HUES64 (cell line): ENCODE measurements at regions not wholly inside any gene's neighbourhood (a gene's known extent, or its start where the extent isn't known, plus 50 kb on each side); places are given as distances from the start of the nearest gene placed in this dataset.

Experiments
- H3K27ac ChIP-seq: 2 replicates; pipeline ENCODE4 v1.7.0; 2013; ENCODE audit warnings: low read depth, low read length, inconsistent platforms
- H3K27me3 ChIP-seq: 2 replicates; pipeline ENCODE4 v1.6.1; 2013; ENCODE audit warnings: mild to moderate bottlenecking, low read length; ENCODE audit not compliant: insufficient read depth
- H3K36me3 ChIP-seq: 2 replicates; pipeline ENCODE4 v1.6.1; 2013; ENCODE audit warnings: mild to moderate bottlenecking, low read length; ENCODE audit not compliant: insufficient read depth
- H3K4me1 ChIP-seq: 2 replicates; pipeline ENCODE4 v1.6.1; 2013; ENCODE audit warnings: mild to moderate bottlenecking, low read length, moderate library complexity; ENCODE audit not compliant: insufficient read depth
- H3K4me3 ChIP-seq: 2 replicates; pipeline ENCODE4 v1.5.1; 2013; ENCODE audit warnings: mild to moderate bottlenecking, low read length, moderate library complexity
- H3K9ac ChIP-seq: 2 replicates; pipeline ENCODE4 v1.6.1; 2013; ENCODE audit warnings: mild to moderate bottlenecking, low read depth, low read length
- H3K9me3 ChIP-seq: 2 replicates; pipeline ENCODE4 v1.6.1; 2013; ENCODE audit warnings: low read depth, low read length; ENCODE audit not compliant: insufficient read depth
- WGBS: fragments of 150-250, 120-280 bp; methylation state at CpG from one replicate; pipeline ENCODE4 v1.1.7; 2013; ENCODE audit warnings: missing lambda C conversion rate; 5-methylcytosine and 5-hydroxymethylcytosine counted together

GRCh38 chr13:88919970-88920628 is 1248.9 kb downstream of the SLITRK5 start:
- no peaks in the 10 kb centered on the region for H3K36me3 ChIP-seq
- H3K4me3 ChIP-seq: no peak overlapping the region
- no peaks in the 10 kb centered on the region for H3K9me3 ChIP-seq
- no peaks in the 10 kb centered on the region for H3K4me1 ChIP-seq
- H3K27me3 ChIP-seq: no peaks in the 10 kb centered on the region
- no peak overlapping the region for H3K9ac ChIP-seq
- no peak overlapping the region for H3K27ac ChIP-seq
- 86% methylated on average over 2 of the region's 3 CpGs for WGBS

- no peak overlapping the region for H3K27ac ChIP-seq
- 92% methylated on average over 3 of the region's 3 CpGs for WGBS
- H3K27me3 ChIP-seq: no peaks in the 10 kb centered on the region
- no peak overlapping the region for H3K9ac ChIP-seq
- H3K36me3 ChIP-seq: no peaks in the 10 kb centered on the region
- H3K4me1 ChIP-seq: no peaks in the 10 kb centered on the region
- H3K4me3 ChIP-seq: no peak overlapping the region
- H3K9me3 ChIP-seq: peaks cover 4% of the 10 kb centered on the region; the same call in 1 of the 2 replicates
Observed at GRCh38 chr13:88925954-88926353, 1254.8 kb downstream of the SLITRK5 start.

- Histone ChIP-seq H3K36me3 (no peaks in the 10 kb centered on the region), H3K27ac (no peak overlapping the region), H3K4me3 (no peak overlapping the region), H3K27me3 (no peaks in the 10 kb centered on the region), H3K9me3 (peaks cover 4% of the 10 kb centered on the region; the same call in 1 of the 2 replicates), H3K9ac (no peak overlapping the region), H3K4me1 (no peaks in the 10 kb centered on the region)
- WGBS: 95% methylated on average over 5 of the region's 5 CpGs
Observed at GRCh38 chr13:88926890-88927502, 1255.8 kb downstream of the SLITRK5 start.

GRCh38 chr13:88932950-88933349 is 1261.8 kb downstream of the SLITRK5 start:
- no peaks in the 10 kb centered on the region for H3K4me1 ChIP-seq
- H3K27ac ChIP-seq: no peak overlapping the region
- no peak overlapping the region for H3K9ac ChIP-seq
- no peaks in the 10 kb centered on the region for H3K27me3 ChIP-seq
- 100% methylated on average over 1 of the region's 1 CpG for WGBS
- H3K4me3 ChIP-seq: no peak overlapping the region
- H3K9me3 ChIP-seq: no peaks in the 10 kb centered on the region
- no peaks in the 10 kb centered on the region for H3K36me3 ChIP-seq

GRCh38 chr13:88937384-88937783 is 1266.2 kb downstream of the SLITRK5 start:
- Histone ChIP-seq H3K27ac (no peak overlapping the region), H3K4me3 (no peak overlapping the region), H3K9ac (no peak overlapping the region), H3K9me3 (no peaks in the 10 kb centered on the region), H3K27me3 (no peaks in the 10 kb centered on the region), H3K4me1 (no peaks in the 10 kb centered on the region), H3K36me3 (no peaks in the 10 kb centered on the region)
- 100% methylated on average over 2 of the region's 3 CpGs for WGBS

GRCh38 chr13:88945793-88946192 is 1274.6 kb downstream of the SLITRK5 start:
- H3K27ac ChIP-seq: no peak overlapping the region
- H3K4me1 ChIP-seq: no peaks in the 10 kb centered on the region
- H3K9me3 ChIP-seq: no peaks in the 10 kb centered on the region
- 100% methylated on average over 4 of the region's 4 CpGs for WGBS
- no peak overlapping the region for H3K9ac ChIP-seq
- no peak overlapping the region for H3K4me3 ChIP-seq
- H3K27me3 ChIP-seq: no peaks in the 10 kb centered on the region
- H3K36me3 ChIP-seq: no peaks in the 10 kb centered on the region

GRCh38 chr13:88948501-88948900 is 1277.3 kb downstream of the SLITRK5 start:
- Histone ChIP-seq H3K27ac (no peak overlapping the region), H3K36me3 (no peaks in the 10 kb centered on the region), H3K4me1 (no peaks in the 10 kb centered on the region), H3K9me3 (no peaks in the 10 kb centered on the region), H3K4me3 (no peak overlapping the region), H3K9ac (no peak overlapping the region), H3K27me3 (no peaks in the 10 kb centered on the region)
- WGBS: 85% methylated on average over 1 of the region's 3 CpGs

GRCh38 chr13:88958821-88959220 is 1287.7 kb downstream of the SLITRK5 start:
- 93% methylated on average over 2 of the region's 2 CpGs for WGBS
- H3K4me1 ChIP-seq: no peaks in the 10 kb centered on the region
- no peaks in the 10 kb centered on the region for H3K9me3 ChIP-seq
- H3K4me3 ChIP-seq: no peak overlapping the region
- H3K27ac ChIP-seq: no peak overlapping the region
- H3K9ac ChIP-seq: no peak overlapping the region
- no peaks in the 10 kb centered on the region for H3K36me3 ChIP-seq
- no peaks in the 10 kb centered on the region for H3K27me3 ChIP-seq

GRCh38 chr13:88976466-88976865 is 1305.3 kb downstream of the SLITRK5 start:
- H3K4me1 ChIP-seq: no peaks in the 10 kb centered on the region
- H3K9me3 ChIP-seq: no peaks in the 10 kb centered on the region
- 82% methylated on average over 4 of the region's 4 CpGs for WGBS

GRCh38 chr13:88978607-88979006 is 1307.4 kb downstream of the SLITRK5 start:
- H3K4me1 ChIP-seq: no peaks in the 10 kb centered on the region
- no peaks in the 10 kb centered on the region for H3K27me3 ChIP-seq
- H3K4me3 ChIP-seq: no peak overlapping the region
- WGBS: 78% methylated on average over 2 of the region's 2 CpGs
- H3K9me3 ChIP-seq: no peaks in the 10 kb centered on the region
- H3K9ac ChIP-seq: no peak overlapping the region
- no peaks in the 10 kb centered on the region for H3K36me3 ChIP-seq
- H3K27ac ChIP-seq: no peak overlapping the region

More at GRCh38 chr13:88976466-88976865, 1305.3 kb downstream of the SLITRK5 start:
- Histone ChIP-seq H3K9ac (no peak overlapping the region), H3K27me3 (no peaks in the 10 kb centered on the region), H3K4me3 (no peak overlapping the region), H3K27ac (no peak overlapping the region), H3K36me3 (no peaks in the 10 kb centered on the region)

GRCh38 chr13:88979465-88980175 is 1308.4 kb downstream of the SLITRK5 start:
- WGBS: 89% methylated on average over 6 of the region's 7 CpGs
- Histone ChIP-seq H3K9me3 (no peaks in the 10 kb centered on the region), H3K36me3 (no peaks in the 10 kb centered on the region), H3K4me3 (no peak overlapping the region), H3K27me3 (no peaks in the 10 kb centered on the region), H3K9ac (no peak overlapping the region), H3K27ac (no peak overlapping the region), H3K4me1 (no peaks in the 10 kb centered on the region)
